ENCODE measurements at regions not wholly inside any gene's neighbourhood (a gene's known extent, or its start where the extent isn't known, plus 50 kb on each side); places are given as distances from the start of the nearest gene placed in this dataset.

GRCh38 chr6:168158213-168158979 is 79.4 kb upstream of the FRMD1 start:
- no peaks in the 10 kb centered on the region for H3K9me3 Mint-ChIP-seq (ENCODE audit: unreplicated experiment)
- H3K4me3 Mint-ChIP-seq (ENCODE audit: unreplicated experiment): peak overlapping the region; percentile 54
- H3K4me1 Mint-ChIP-seq (ENCODE audit: unreplicated experiment): peaks cover 66% of the 10 kb centered on the region
- no peaks in the 10 kb centered on the region for H3K36me3 Mint-ChIP-seq (ENCODE audit: unreplicated experiment)
- peak; percentile 72 for DNase-seq (ENCODE audit: extremely low spot score, unreplicated experiment)
- TF ChIP-seq CTCF (IDR thresholded peaks at IDR 0.05): no peak
- peak overlapping the region; percentile 98 for H3K27ac Mint-ChIP-seq (ENCODE audit: unreplicated experiment)
- H3K27me3 Mint-ChIP-seq (ENCODE audit: unreplicated experiment): no peaks in the 10 kb centered on the region

GRCh38 chr6:168157272-168158212 is 78.5 kb upstream of the FRMD1 start:
- no peaks in the 10 kb centered on the region for H3K9me3 Mint-ChIP-seq (ENCODE audit: unreplicated experiment)
- TF ChIP-seq CTCF (IDR thresholded peaks at IDR 0.05): no peak
- H3K4me3 Mint-ChIP-seq (ENCODE audit: unreplicated experiment): peak overlapping the region; percentile 54
- no peaks in the 10 kb centered on the region for H3K36me3 Mint-ChIP-seq (ENCODE audit: unreplicated experiment)
- peaks cover 68% of the 10 kb centered on the region for H3K4me1 Mint-ChIP-seq (ENCODE audit: unreplicated experiment)
- peak; percentile 83 for DNase-seq (ENCODE audit: extremely low spot score, unreplicated experiment)
- H3K27ac Mint-ChIP-seq (ENCODE audit: unreplicated experiment): peak overlapping the region; percentile 98
- H3K27me3 Mint-ChIP-seq (ENCODE audit: unreplicated experiment): no peaks in the 10 kb centered on the region

- Mint-ChIP-seq H3K4me1 (ENCODE audit: unreplicated experiment) (peaks cover 74% of the 10 kb centered on the region), H3K36me3 (ENCODE audit: unreplicated experiment) (no peaks in the 10 kb centered on the region), H3K27ac (ENCODE audit: unreplicated experiment) (peak overlapping the region; percentile 98), H3K9me3 (ENCODE audit: unreplicated experiment) (no peaks in the 10 kb centered on the region), H3K27me3 (ENCODE audit: unreplicated experiment) (no peaks in the 10 kb centered on the region), H3K4me3 (ENCODE audit: unreplicated experiment) (peak overlapping the region; percentile 16)
- no peak for TF ChIP-seq CTCF (IDR thresholded peaks at IDR 0.05)
- peak; percentile 60 for DNase-seq (ENCODE audit: extremely low spot score, unreplicated experiment)
These were observed 77.8 kb upstream of the FRMD1 start for GRCh38 chr6:168156742-168157265.

GRCh38 chr6:168155821-168156741 is 77.1 kb upstream of the FRMD1 start:
- no peak overlapping the region for H3K4me3 Mint-ChIP-seq (ENCODE audit: unreplicated experiment)
- TF ChIP-seq CTCF (IDR thresholded peaks at IDR 0.05): no peak
- peaks cover 82% of the 10 kb centered on the region for H3K4me1 Mint-ChIP-seq (ENCODE audit: unreplicated experiment)
- no peaks in the 10 kb centered on the region for H3K9me3 Mint-ChIP-seq (ENCODE audit: unreplicated experiment)
- DNase-seq (ENCODE audit: extremely low spot score, unreplicated experiment): peak; percentile 64
- no peaks in the 10 kb centered on the region for H3K27me3 Mint-ChIP-seq (ENCODE audit: unreplicated experiment)
- peak overlapping the region; percentile 98 for H3K27ac Mint-ChIP-seq (ENCODE audit: unreplicated experiment)
- no peaks in the 10 kb centered on the region for H3K36me3 Mint-ChIP-seq (ENCODE audit: unreplicated experiment)
